Islet precursor cell (in vitro differentiated cells): ENCODE measurements at regions not wholly inside any gene's neighbourhood (a gene's known extent, or its start where the extent isn't known, plus 50 kb on each side); places are given as distances from the start of the nearest gene placed in this dataset.
"Not testable (repeated sequence)": the region's sequence is repeated elsewhere in the genome, so short reads cannot be mapped to it uniquely, and the experiment has no call there.

Experiments
- DNase-seq: peaks from one replicate; pipeline ENCODE4 v3.0.0-alpha.2; 2018

DNA sequence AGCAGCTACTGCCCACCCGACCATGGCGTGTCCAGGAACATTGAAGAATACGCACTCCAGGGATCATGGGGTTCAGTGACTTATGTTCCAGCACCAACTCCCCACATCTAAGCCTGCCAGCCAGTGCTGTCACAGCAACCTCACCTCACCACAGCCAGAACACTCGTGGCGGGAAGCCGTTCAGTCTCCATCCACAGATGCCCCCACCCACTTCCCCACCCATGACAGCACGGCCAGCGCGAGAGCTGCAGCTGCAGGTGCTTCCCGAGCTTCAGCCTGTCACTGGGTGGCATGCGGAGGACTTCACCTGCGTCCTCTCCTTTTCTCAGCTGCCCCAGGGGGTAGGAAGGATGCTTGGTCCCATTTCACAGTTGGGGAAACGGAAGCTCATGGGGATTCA, 50.3 kb downstream of the RBFOX3 start:
- DNase-seq: no peak

DNA sequence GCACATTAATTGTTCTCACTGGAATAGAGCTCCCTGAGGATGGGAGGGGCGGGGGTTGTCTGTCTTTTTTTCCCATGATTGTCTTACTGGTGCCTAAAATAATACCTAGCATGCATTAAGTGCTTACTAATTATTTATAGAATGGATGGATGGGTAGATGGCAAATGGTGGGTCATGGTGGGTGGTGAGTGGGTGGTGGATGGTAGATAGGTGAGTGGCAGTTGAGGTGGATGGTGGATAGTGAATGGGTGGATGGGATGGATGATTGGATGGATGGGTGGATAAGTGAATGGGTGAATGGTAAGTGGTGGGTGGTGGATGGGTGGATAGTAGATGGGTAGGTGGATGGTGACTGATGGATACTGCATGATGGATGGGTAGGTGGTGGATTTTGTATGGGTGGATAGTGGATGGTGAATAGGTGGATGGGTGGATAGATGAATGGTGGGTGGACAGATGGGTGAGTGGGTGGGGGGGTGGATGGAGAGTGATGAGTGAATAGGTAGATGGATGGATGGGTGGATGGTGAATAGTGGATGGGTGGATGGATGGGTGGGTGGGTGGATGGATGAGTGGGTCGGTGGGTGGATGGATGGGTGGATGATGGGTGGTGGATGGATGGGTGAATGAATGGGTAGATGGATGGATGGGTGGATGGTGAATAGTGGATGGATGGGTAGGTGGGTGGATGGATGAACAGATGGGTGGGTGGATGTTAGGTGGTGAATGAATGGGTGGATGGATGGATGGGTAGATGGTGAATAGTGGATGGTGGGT, 51.6 kb downstream of the RBFOX3 start:
- DNase-seq: no peak

DNA sequence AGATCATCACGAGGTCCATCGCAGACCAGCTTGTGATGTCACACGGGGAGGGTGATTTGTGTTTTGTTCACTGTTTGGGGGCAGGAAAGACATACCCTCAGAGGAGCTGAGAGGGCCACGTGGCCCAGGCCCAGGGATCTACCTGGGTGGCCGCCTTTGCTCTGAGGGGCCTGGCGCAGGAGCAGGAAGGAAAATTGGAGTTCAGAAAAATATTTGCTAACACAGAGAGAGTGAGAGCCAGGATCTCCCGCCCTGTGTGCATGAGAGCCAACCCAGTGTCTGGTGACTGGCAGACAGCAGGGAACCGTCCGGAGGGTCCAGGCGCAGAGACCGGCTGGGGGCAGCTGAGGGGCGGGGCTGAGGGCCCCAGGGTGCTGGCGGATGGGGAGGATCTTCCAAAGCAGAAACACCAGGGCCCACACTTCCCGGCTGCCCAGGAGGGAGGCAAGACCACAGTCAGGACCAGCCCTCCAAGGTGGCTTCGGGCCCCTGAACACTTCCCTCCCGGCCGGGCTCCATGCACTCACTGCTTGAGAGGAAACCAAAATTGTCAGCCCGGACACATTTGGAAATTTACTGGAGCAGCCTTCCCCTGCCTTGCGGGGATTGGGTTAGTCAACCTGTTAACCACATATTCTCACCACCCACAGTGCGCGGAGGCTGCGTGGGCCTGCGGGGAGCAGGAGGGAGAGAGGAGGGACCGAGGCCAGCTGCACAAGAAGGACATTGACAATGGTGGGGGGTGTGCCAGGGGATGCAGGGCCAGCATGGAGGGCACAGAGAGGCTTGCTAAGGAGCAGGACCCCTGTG, 52.6 kb downstream of the RBFOX3 start:
- DNase-seq: no peak

DNA sequence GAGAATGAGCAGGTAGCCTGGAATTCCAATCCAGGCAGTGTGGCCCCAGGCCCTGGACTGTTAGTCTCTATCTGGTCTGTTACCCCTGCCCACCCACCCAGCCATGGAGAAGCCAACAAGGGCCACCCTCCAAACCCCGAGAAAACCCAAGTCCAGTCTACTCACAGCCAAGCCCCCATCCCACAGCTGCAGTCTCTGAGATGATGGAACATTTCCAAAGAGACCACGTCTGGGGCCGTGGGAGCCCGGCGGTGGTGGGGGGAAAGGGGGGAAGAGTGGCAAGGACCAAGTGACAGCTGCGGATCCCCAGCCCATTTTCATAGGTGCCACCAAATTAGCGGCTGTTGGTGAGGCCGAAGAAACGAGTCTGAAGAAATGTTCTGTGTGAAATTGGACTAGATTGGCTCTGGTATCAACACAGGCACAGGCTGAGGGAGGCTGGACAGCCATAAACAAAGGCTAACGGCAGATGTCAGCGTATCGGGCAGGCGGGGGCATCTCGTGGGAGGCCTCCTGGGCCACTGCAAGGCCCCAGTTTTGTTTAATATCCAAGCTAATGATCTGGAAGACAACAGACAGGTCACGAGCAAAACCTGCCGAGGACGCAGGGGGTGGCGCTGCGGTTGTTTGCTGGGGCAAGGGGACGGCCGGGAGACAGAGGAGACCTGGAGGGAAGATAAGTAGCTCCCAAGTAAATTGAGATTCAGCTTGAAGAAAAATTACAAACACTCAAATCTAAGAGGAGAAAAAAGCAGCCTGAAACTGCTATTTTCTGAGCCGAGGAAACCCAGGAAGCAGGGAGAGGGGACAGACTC, 53.4 kb downstream of the RBFOX3 start:
- no peak for DNase-seq

DNA sequence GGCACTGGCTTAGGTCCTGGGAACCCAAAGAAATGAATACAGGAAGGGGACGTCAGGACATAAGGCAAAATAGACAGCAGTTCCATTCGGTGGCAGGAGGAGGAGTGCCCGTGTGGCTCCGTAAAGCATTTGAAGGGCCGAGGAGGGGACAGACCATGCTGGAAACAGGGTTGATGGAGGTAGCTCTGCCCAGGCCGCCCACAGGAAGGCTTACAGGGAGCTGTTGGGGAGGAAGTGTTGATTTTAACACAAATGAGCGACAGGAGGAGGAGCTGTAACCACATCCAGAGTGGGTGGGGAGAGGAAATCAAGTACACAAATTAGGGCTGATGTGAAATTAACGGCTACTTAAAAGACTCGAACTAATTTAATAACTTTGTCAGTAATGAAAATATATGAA, 54.6 kb downstream of the RBFOX3 start:
- DNase-seq: no peak

DNA sequence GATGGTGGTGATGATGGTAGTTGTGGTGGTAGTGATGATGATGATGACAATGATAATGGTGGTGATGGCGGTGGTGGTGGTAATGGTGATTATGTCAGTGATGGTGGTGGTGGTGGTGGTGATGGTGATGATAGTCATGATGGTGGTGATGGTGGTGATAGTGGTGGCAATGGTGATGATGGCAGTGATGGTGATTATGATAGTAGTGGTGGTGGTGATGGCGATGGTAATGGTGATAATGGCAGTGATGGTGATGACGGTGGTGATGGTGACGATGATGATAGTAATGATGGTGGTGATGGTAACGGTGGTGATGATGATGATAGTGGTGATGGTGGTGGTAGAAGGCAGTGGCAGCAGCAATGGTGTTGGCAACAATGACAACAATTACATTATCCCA, 55.3 kb downstream of the RBFOX3 start:
- DNase-seq: no peak

DNA sequence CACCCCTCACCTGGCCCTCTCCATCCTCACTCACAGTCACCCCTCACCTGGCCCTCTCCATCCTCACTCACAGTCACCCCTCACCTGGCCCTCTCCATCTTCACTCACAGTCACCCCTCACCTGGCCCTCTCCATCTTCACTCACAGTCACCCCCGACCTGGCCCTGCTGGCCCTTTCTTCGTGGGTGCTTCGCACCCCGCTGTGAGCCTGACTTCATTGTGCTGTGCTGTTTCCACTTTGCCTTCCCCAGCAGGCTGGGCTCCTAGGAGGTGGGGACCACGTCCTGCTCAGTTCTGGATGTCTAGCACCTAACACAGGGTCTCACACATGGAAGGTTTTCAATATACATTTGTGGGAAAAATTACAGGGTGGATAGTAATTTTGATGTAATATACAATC, 56.5 kb downstream of the RBFOX3 start:
- not testable (repeated sequence) for DNase-seq

DNA sequence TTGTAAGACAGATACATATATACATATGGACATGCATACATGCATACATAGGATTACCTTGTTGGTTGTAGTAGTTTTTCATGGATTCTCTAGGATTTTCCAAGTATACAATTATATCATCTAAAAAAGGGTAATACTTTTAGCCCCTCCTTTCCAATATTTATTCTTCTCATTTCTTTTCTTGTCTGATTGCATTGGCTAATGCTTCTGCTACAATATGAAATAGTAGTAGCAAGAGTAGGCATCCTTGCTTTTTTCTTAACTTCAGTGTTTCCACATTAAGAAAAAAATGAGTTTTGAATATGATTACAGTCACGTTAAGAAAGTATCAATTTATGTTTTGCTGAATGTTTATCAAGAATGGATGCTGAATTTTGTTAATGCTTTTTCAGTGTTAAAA, 58.0 kb downstream of the RBFOX3 start:
- no peak for DNase-seq

DNA sequence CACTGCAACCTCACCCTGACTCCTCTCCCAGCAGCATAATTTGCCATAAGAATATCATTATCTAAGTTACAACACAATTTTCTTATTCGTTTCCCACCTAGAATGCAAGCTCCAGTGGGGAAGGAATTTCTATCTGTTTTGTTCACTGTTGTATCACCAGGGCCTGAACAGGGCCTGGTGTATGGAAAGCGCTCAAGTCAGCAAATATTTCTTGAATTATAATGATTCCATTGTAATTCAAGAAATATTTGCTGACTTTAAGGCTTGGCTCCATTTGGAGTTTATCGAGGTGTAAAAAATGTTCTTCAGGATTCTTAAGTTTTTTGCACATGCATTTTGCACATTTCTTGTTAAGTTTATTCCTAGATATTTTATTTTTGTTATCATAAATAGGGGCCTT, 58.4 kb downstream of the RBFOX3 start:
- no peak for DNase-seq

DNA sequence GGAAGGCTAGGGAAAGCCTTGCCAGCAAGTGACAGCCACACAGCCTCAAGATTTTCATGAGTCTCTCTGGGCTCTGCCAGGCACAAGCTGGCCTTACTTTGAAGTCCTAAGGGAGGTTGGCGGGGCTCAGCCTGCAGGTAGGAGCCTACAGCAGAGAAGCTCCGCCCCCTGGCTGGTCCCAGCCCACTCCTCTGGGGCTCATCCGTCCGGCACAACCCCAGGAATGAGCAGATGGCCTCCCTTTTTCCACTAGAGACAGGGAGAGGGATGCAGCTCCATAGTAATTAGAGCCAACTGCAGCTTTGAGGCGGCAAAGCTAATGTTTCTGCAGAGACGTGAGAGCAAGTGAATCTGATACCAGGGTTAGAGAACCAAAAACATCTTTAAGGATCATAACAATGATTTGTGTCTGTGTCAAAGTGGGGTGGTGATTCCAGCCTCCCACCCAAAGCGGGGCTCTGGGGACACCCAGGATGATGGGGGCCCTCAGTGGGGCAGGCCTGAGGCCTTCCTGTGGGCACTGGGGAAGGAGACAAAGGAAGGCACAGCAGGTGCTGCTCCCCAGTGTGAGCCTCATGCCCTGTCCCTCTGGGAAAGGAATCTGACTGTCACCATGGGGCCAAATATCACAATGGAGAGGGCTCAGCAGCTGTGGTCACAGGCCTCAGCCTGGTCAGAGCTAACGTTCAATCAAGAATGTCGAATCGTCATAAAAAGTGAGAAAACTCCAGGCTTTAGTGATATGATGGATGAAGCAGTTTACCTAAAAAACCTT, 61.5 kb downstream of the RBFOX3 start:
- no peak for DNase-seq

DNA sequence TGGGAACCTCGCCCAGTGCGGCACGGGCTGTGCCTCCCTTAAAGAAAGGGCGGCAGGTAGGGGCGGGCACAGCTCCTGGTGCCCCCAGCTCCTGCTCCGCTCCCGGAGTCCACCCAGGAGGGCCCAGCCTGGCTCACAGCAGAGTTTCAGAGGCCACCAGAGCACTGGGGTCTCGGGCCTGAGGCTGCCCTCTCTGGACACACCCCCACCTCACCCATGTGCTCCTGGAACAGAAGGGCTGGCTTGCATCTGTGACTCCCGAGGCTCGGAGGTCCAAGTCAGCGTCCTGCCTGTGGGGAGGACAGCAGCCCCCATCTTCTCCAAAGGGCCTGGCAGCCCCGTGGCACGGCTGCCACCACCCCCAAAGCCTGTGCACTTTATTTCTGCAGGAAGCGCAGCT, 62.7 kb downstream of the RBFOX3 start:
- DNase-seq: no peak

DNA sequence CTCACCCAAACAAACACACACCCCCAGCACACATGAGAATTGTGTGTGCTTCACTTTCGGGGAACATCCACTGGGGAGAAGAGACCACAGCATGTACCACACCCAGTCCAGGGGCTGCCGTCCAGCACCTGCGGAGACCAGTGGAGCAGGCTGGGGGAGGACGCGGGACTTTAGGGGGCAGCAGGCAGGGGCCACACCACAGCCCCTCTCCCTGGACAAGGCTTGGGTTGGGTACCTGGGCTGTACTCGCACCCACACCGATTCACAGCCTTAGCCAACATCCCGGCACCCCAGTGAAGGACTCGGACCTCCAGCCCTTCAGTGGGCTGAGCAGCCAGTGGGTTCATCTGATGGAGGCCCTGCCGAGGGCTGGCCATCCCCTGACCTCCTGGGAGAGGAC, 63.3 kb downstream of the RBFOX3 start:
- no peak for DNase-seq

DNA sequence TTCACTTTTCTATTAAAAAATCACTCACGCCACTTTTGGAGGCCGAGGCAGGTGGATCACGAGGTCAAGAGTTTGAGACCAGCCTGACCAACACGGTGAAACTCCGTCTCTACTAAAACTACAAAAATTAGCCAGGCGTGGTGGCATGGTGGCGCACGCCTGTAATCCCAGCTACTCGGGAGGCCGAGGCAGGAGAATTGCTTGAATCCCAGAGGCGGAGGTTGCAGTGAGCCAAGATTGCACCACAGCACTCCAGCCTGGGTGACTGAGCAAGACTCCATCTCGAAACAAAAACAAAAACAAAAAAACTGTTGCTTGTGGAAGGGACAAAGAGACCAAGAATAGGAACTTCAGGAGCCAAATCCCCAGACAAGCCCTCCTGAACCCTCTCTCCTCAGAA, 63.7 kb downstream of the RBFOX3 start:
- DNase-seq: not testable (repeated sequence)

DNA sequence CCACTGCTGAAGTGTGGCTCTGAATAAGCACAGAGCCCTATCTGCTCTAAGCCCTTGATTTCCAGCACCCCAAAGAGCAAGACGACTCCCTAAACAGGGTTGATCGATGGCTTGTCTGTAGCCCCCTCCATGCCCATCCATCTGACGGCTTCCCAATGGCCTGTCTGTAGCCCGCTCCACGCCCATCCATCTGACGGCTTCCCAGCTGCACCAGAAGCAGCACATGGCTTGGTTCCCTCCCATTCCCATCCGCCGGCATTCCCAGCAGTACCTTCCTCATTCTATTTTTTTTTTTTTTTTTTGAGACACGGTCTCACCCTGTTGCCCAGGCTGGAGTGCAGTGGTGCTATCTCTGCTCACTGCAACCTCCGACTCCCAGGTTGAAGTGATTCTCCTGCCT, 64.5 kb downstream of the RBFOX3 start:
- DNase-seq: no peak

DNA sequence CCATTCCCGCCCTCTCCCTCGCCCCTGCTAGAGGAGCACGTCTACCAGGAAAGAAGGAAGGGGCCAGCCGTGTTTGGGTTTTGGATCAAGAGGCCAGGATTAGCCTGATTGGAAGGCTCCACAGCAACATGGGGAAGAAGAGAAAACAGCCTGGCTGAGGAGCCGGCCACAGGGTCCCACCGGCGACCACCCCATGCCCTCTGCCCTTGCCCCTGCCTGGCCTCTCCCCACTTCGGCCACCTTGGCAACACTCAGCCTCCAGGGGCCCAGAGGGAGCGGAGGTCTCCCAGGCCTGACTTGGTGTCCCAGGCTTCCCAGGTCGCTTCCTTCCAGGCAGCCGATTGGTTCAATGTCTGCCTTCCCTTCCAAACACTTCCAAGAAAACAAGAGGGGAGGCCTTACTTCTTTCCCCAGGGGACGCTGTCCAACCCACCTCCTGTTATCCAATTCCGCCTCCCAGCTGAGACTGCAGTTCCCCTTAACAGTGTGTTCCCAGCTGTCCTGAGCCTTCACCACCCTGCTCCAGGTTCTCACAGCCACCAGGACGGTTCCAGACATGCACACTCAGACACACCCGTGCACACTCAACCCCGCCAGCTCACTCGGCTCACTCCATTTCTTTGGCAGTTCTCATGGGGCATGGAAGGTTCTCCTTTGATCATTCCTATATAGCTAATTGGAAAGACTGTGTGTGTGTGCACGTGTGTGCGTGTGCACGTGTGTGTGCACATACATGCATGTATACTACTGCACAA, 65.4 kb downstream of the RBFOX3 start:
- no peak for DNase-seq

DNA sequence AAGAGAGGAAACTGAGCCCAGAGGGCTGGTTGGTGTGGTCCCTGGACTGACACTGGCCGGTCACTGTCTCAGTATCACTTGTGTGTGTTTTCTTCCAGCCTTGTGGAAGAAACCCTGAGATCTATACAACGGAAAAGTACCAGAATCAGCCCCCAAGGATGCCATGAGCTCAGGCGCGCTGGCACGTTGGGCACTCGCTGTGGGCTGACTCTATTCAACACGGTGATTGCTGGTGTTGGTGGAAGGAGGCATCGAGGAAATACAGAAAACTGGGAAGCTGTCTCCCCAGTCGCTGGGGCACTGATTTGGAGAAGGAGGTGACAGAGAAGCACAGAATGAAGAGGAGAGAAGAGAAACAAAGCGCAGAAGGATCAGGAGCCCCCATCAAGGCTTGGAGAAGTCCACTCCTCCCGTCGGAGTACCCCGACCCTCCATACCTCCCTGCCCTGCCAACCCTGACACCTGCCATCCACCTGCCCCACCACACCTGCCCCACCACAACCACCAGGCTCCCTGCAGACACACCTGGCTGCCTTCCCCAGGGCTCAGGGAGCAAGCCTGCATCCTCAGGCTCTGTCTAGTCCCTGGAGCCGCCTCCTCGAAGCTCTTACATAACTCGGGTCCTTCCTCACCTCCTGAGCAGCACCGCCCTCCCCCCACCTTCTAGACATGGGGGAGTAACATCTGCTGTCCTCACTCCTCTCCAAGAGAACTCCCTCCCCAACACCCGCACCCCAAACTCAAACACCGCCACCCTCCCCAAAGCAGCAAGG, 66.5 kb downstream of the RBFOX3 start:
- DNase-seq: no peak

DNA sequence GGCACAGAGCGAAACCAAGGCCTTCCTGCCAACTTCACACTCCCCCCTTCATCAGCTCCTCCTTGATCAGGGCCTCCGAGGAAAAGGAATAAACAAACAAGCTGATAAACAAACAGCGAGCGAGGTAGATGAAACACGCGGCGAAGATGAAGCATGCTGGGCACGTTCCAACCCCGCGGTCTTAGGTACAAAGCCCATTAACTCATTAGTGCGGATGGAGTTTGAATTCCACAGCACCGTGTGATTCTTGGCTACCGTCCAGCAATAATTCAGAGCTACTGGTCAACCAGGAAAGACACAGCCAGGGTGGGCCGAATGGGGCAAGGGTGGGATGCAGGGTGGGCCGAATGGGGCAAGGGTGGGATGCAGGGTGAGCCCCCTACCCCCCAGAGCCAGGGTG, 67.3 kb downstream of the RBFOX3 start:
- no peak for DNase-seq

DNA sequence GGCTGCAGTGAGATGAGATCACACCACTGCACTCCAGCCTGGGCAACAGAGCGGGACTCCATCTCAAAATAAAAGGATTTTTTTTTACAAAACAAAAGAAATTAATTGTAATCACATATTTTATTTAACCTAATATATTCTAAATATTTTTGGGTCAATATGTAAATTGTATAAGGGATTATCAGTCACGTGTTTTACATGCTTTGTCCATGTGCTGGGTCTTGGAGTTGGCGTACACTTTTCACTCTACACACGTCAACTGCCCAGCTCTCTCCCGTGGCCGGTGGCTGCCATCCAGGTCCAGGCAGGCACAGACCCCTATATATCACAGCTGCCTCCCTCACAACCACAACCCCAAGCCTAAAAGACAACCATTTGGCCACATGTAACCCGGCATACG, 68.1 kb downstream of the RBFOX3 start:
- no peak for DNase-seq

DNA sequence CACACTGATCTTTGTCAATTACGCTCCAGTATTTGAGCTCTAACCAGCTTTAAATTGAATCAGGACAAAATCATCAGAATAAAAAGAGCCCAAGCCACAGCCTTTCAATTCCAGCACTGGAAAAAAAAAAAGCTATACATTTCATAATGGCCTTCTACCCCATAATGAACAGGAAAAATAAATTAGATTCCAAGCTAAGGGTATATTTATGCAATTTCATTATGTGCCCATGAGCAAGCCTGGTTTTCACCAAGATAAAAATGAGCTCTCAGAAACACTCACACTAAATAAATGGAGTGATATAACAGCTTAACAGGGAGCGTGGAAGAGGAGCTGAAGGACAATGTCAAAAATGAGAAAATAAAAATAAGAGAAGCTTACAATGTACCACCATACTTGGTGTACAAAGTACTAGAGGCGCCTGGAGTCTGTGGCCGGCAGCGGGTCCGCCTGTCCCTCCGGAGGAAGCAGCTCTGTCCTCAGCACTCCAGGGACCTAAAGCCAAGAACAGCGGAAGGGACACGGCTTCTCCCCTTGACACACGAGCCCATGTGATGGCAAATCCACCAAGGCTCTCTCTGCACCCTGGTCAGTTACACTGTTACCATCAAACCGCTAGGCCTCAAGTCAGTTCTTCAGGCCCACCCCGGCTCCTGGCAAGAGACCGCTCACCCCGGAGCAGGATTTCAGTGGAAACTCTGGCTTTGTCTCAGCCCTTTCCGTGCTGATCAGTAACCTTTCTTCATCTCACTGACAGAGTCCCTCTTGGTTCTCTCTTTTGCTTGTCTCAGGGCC, 69.6 kb downstream of the RBFOX3 start:
- no peak for DNase-seq

DNA sequence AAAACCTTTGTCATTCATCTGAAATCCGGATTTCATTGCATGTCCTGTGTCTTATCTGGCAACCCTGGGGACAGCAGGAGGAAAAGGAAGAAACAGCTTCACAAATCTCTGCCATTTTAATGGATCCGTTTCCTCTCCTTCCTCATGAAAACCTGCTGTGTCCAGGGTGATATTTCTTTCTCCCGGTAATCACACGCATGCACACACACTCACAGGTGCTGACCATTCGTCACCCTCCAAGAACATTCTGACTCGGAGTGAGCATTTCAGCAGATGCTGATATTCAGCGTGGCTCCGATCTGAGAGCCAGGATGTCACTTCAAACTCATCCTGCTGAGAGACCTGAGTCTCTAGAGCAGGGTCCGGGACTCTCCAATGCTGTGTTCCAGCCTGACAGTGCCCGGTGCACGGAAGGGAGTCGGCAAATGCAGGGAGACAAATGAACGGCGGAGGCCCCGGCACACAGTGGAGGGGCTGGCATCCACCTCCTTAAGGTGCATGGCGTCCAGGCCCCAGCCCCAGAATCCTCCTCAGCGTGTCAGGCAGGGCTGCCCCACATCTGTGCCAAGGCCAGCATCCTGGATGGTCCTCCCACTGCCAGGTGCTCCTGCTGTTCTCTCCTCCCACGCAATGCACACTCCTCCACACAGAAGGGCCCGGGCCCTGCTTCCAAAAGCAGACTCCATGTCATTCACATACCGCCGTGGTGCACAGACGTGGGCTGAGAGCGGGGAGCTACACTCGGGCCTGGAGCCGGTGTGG, 70.7 kb downstream of the RBFOX3 start:
- no peak for DNase-seq
